Endothelial cell of umbilical vein (primary cell): ENCODE measurements at regions not wholly inside any gene's neighbourhood (a gene's known extent, or its start where the extent isn't known, plus 50 kb on each side); places are given as distances from the start of the nearest gene placed in this dataset.

Experiments used
- BruUV-seq: library from RNA; stranded (reverse); fragments of 400-500 nt; replicated peaks from 2 replicates; lab custom pipeline; 2021; lab: Mats Ljungman, UMichigan
- CTCF ChIA-PET: fragments of 300-600, 350-600 bp; sonication (Branson Sonifier 250); formaldehyde crosslinking; loops from one replicate; lab custom pipeline; 2021; ENCODE audit warnings: antibody characterized with exemption, inconsistent platforms; lab: Charles Lee
- POLR2A ChIA-PET: fragments of 300-600, 350-600 bp; sonication (Branson Sonifier 250); formaldehyde crosslinking; loops from one replicate; lab custom pipeline; 2021; ENCODE audit warnings: antibody characterized with exemption, inconsistent platforms; lab: Charles Lee
- DNase-seq: peaks from one replicate; pipeline ENCODE4 v3.0.0-alpha.2; 2011; ENCODE audit warnings: low read depth, low spot score
- FAIRE-seq: peaks from 2 replicates; lab custom pipeline; 2011; peaks lifted over from hg19 to GRCh38; lab: Jason Lieb, UNC
- H2AFZ ChIP-seq: 2 replicates; pipeline ENCODE4 v1.6.0; 2012; ENCODE audit warnings: low read depth, low read length, control low read depth, inconsistent platforms
- H3K27ac ChIP-seq: 2 replicates; pipeline ENCODE4 v1.5.1; 2011; ENCODE audit warnings: low read depth, mild to moderate bottlenecking, control low read depth, low read length, moderate library complexity; ENCODE audit not compliant: insufficient read depth
- H3K27me3 ChIP-seq, 2 experiments: 2 replicates each; pipeline versions ENCODE4 v1.6.0 to v1.6.1; 2011; ENCODE audit warnings: low read length in 2 of 2, mixed read lengths in 1 of 2; ENCODE audit not compliant: control insufficient read depth in 2 of 2, insufficient read depth in 2 of 2
- H3K36me3 ChIP-seq, 2 experiments: 2 replicates in 1 of 2; 3 replicates in 1 of 2; pipeline ENCODE4 v1.5.1; 2011; ENCODE audit warnings: low read length in 2 of 2, mild to moderate bottlenecking in 1 of 2, moderate library complexity in 1 of 2; ENCODE audit not compliant: control insufficient read depth in 2 of 2, insufficient read depth in 2 of 2; ENCODE audit errors: extremely low read depth in 1 of 2
- H3K4me1 ChIP-seq: 3 replicates; pipeline ENCODE4 v1.5.1; 2011; ENCODE audit warnings: mild to moderate bottlenecking, low read length; ENCODE audit not compliant: control insufficient read depth, insufficient read depth; ENCODE audit errors: extremely low read depth
- H3K4me2 ChIP-seq: 2 replicates; pipeline ENCODE4 v1.6.1; 2011; ENCODE audit warnings: low read length, control low read depth, mixed read lengths; ENCODE audit not compliant: insufficient read depth
- H3K4me3 ChIP-seq, 3 experiments: fragments of 200-600 bp in 1 of 3; sonication (generic), shearing (Covaris generic) in 1 of 3; replicated peaks in 1 of 3; 2 replicates each; pipeline ENCODE4 v1.5.1; 2011 to 2016; ENCODE audit warnings: control low read depth in 3 of 3, low read length in 3 of 3, mild to moderate bottlenecking in 2 of 3, inconsistent platforms in 1 of 3, low read depth in 1 of 3, moderate library complexity in 1 of 3; ENCODE audit not compliant: insufficient read depth in 1 of 3
- H3K79me2 ChIP-seq: 2 replicates; pipeline ENCODE4 v1.6.0; 2012; ENCODE audit warnings: low read length, inconsistent platforms; ENCODE audit not compliant: control insufficient read depth, insufficient read depth
- H3K9ac ChIP-seq: replicated peaks from 2 replicates; pipeline ENCODE3; 2011; ENCODE audit warnings: low read length, control low read depth; ENCODE audit not compliant: insufficient read depth; ENCODE audit errors: extremely low read depth
- H3K9me1 ChIP-seq: replicated peaks from 3 replicates; pipeline ENCODE4 v1.6.0; 2011; ENCODE audit warnings: mild to moderate bottlenecking, low read length; ENCODE audit not compliant: control insufficient read depth, insufficient read depth; ENCODE audit errors: extremely low read depth
- H3K9me3 ChIP-seq: replicated peaks from 2 replicates; pipeline ENCODE4 v1.5.1; 2012; ENCODE audit warnings: low read length, inconsistent platforms; ENCODE audit not compliant: control insufficient read depth, insufficient read depth
- H4K20me1 ChIP-seq: replicated peaks from 2 replicates; pipeline ENCODE3; 2011; ENCODE audit warnings: mild to moderate bottlenecking, low read length; ENCODE audit not compliant: control insufficient read depth, insufficient read depth; ENCODE audit errors: extremely low read depth
- CTCF ChIP-seq, 2 donors: IDR thresholded peaks; 1 replicate in 1 of 2; 2 replicates in 1 of 2; pipeline ENCODE4 v1.5.1; 2011; ENCODE audit warnings: low read length in 2 of 2, mild to moderate bottlenecking in 2 of 2, moderate library complexity in 2 of 2, control low read depth in 1 of 2, inconsistent platforms in 1 of 2, low read depth in 1 of 2; ENCODE audit not compliant: insufficient read depth in 1 of 2; ENCODE audit errors: extremely low read depth in 1 of 2
- EZH2 ChIP-seq: IDR thresholded peaks from 2 replicates; pipeline ENCODE4 v1.6.1; 2012; ENCODE audit warnings: borderline replicate concordance, low read depth, mild to moderate bottlenecking, moderate library complexity, low read length, inconsistent platforms; ENCODE audit not compliant: severe bottlenecking
- FOS ChIP-seq: IDR thresholded peaks from 2 replicates; pipeline ENCODE4 v1.6.1; 2011; ENCODE audit warnings: mild to moderate bottlenecking, low read length, moderate library complexity, borderline replicate concordance; ENCODE audit not compliant: insufficient read depth
- GATA2 ChIP-seq: IDR thresholded peaks from 2 replicates; pipeline ENCODE4 v1.7.0; 2011; ENCODE audit warnings: low read depth, mild to moderate bottlenecking, moderate library complexity, mixed read lengths, low read length; ENCODE audit not compliant: insufficient read length, insufficient read depth
- JUN ChIP-seq: IDR thresholded peaks from 2 replicates; pipeline ENCODE4 v1.6.1; 2011; ENCODE audit warnings: borderline replicate concordance, low read depth; ENCODE audit not compliant: insufficient read length, insufficient read depth
- MAX ChIP-seq: IDR thresholded peaks from 2 replicates; pipeline ENCODE4 v1.6.1; 2011; ENCODE audit not compliant: insufficient read depth, insufficient read length
- POLR2A ChIP-seq: IDR thresholded peaks from 2 replicates; pipeline ENCODE4 v1.6.1; 2012; ENCODE audit warnings: low read depth, mild to moderate bottlenecking, control low read depth, low read length
- POLR2AphosphoS5 ChIP-seq: IDR thresholded peaks from 2 replicates; pipeline ENCODE4 v1.6.1; 2012; ENCODE audit warnings: low read depth, mild to moderate bottlenecking, control low read depth, low read length, moderate library complexity; ENCODE audit not compliant: insufficient read depth
- dilution Hi-C: fragments of 300-500 bp; cut with MboI; formaldehyde crosslinking; loops from one replicate; pipeline ENCODE4 v1.15.0; 2019; ENCODE audit warnings: low sequenced_read_pairs; ENCODE audit not compliant: extremely low pct_ligation_motif_present
- intact Hi-C: fragments of 100-400 bp; cut with micrococcal nuclease; formaldehyde crosslinking; loops from one replicate; pipeline ENCODE4 v1.10.0; 2022

- Histone ChIP-seq H2AFZ (no peak overlapping the region), H3K27ac (no peak overlapping the region), H3K27me3 (no peaks in the 10 kb centered on the region), H3K9ac (no peak overlapping the region), H3K9me1 (no peaks in the 10 kb centered on the region), H3K9me3 (peaks cover 3% of the 10 kb centered on the region), H3K79me2 (no peaks in the 10 kb centered on the region), H3K4me3 (no peak overlapping the region), H4K20me1 (no peaks in the 10 kb centered on the region), H3K4me2 (no peak overlapping the region), H3K36me3 (no peaks in the 10 kb centered on the region), H3K4me1 (no peaks in the 10 kb centered on the region)
- no peak for DNase-seq
- dilution Hi-C loops = no loop called here
- ChIA-PET POLR2A (no interaction called here), CTCF (no interaction called here)
- intact Hi-C loops = no loop called here
- TF ChIP-seq POLR2A (no peak), GATA2 (no peak), CTCF (IDR thresholded peaks at IDR 0.05; ENCODE audit: extremely low read depth in 1 of 2, insufficient read depth in 1 of 2, low read depth in 1 of 2, low read length in 2 of 2) (no peak), MAX (no peak)
- FAIRE-seq = no peak
- BruUV-seq = no TSS peak
Observed at GRCh38 chr14:48304729-48305128, 629.3 kb upstream of the MDGA2 start.

- FAIRE-seq = no peak
- no peak overlapping the region for H3K4me3 ChIP-seq
- dilution Hi-C loops = no loop called here
- H3K9me3 ChIP-seq = no peaks in the 10 kb centered on the region
- intact Hi-C loops = no loop called here
- no peaks in the 10 kb centered on the region for H3K79me2 ChIP-seq
- POLR2A ChIA-PET = no interaction called here
- H3K4me2 ChIP-seq = no peak overlapping the region
- BruUV-seq = no TSS peak
- no peak overlapping the region for H3K27ac ChIP-seq
- no peak overlapping the region for H3K9ac ChIP-seq
- no peaks in the 10 kb centered on the region for H3K27me3 ChIP-seq
- H3K4me1 ChIP-seq = no peaks in the 10 kb centered on the region
- DNase-seq = no peak
- H2AFZ ChIP-seq = no peak overlapping the region
- no peaks in the 10 kb centered on the region for H3K36me3 ChIP-seq
- TF ChIP-seq POLR2AphosphoS5 (no peak), JUN (no peak), EZH2 (no peak), GATA2 (no peak), CTCF (IDR thresholded peaks at IDR 0.05; ENCODE audit: extremely low read depth in 1 of 2, insufficient read depth in 1 of 2, low read depth in 1 of 2, low read length in 2 of 2) (no peak), FOS (no peak)
- no peaks in the 10 kb centered on the region for H3K9me1 ChIP-seq
- CTCF ChIA-PET = no interaction called here
- no peaks in the 10 kb centered on the region for H4K20me1 ChIP-seq
Observed at GRCh38 chr14:48289701-48290100, 614.3 kb upstream of the MDGA2 start.
